ENCODE measurements at regions not wholly inside any gene's neighbourhood (a gene's known extent, or its start where the extent isn't known, plus 50 kb on each side); places are given as distances from the start of the nearest gene placed in this dataset.

DNA sequence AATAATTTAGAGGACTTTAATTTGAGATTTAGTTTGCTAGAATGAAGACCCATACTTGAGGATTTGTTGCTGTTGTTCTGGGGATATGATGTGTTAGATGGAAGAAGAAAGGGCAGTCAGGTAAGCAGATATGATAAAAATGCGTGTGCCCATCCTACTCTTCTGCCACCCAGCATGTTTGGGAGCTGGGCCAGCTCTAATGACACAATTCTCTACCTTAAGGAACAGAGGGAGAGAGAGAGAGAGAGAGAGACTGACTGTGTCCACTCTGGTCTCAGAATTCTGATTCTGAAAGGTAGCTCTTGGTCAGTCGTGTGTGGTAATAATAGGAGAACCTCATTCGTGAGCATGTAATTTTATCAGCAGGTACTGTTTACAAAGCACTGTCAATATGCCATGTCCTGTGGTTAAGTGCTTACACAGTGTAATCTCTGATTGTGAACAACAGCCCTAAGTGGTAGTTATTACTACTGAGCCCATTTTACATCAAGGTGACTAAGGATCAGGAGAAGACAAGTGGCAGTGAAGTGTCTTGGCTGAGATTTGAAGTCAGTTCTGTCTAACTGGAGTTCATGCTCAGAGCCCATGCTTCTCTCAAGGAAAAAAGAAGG lies 307.4 kb upstream of the SEMA6A start:
- no peak for TF ChIP-seq CTCF (conservative IDR thresholded peaks at IDR 0.05 in 1 of 2, IDR thresholded peaks at IDR 0.05 in 1 of 2; ENCODE audit: extremely low read depth in 1 of 2, insufficient read depth in 1 of 2, low read depth in 1 of 2, low read length in 2 of 2)
- no peak for TF ChIP-seq EZH2 (IDR thresholded peaks at IDR 0.05; ENCODE audit: borderline replicate concordance, low read length)

All from mammary epithelial cell (primary cell).